WERI-Rb-1 (cell line): ENCODE measurements at regions not wholly inside any gene's neighbourhood (a gene's known extent, or its start where the extent isn't known, plus 50 kb on each side); places are given as distances from the start of the nearest gene placed in this dataset.

ENCODE experiments used
- DNase-seq: peaks from one replicate; pipeline ENCODE4 v3.0.0-alpha.2; 2020
- H3K27ac ChIP-seq: fragments of 250-450 bp; sonication (Bioruptor Pico); 2 replicates; pipeline ENCODE4 v1.5.1; 2020; ENCODE audit warnings: mild to moderate bottlenecking, moderate library complexity
- H3K27me3 ChIP-seq: fragments of 250-450 bp; sonication (Bioruptor Pico); 2 replicates; pipeline ENCODE4 v1.5.1; 2021; ENCODE audit warnings: mild to moderate bottlenecking, low read depth, moderate library complexity; ENCODE audit not compliant: insufficient read depth, severe bottlenecking
- H3K36me3 ChIP-seq: fragments of 250-450 bp; sonication (Bioruptor Pico); 2 replicates; pipeline ENCODE4 v1.5.1; 2020; ENCODE audit warnings: mild to moderate bottlenecking, moderate library complexity
- H3K4me3 ChIP-seq: 2 replicates; pipeline ENCODE4 v1.5.1; 2011; ENCODE audit warnings: low read depth, mild to moderate bottlenecking, control low read depth, low read length
- H3K9me3 ChIP-seq: fragments of 250-450 bp; sonication (Bioruptor Pico); 2 replicates; pipeline ENCODE4 v1.5.1; 2021; ENCODE audit warnings: mild to moderate bottlenecking, moderate library complexity; ENCODE audit not compliant: severe bottlenecking
- CTCF ChIP-seq: IDR thresholded peaks from 2 replicates; pipeline ENCODE4 v1.5.1; 2011; ENCODE audit warnings: low read depth, mild to moderate bottlenecking, control low read depth, inconsistent platforms, low read length

- Histone ChIP-seq H3K27ac (no peak overlapping the region), H3K36me3 (no peaks in the 10 kb centered on the region), H3K9me3 (no peaks in the 10 kb centered on the region), H3K4me3 (no peak overlapping the region), H3K27me3 (no peaks in the 10 kb centered on the region)
- TF ChIP-seq CTCF, result no peak
- DNase-seq, result no peak
Measured at GRCh38 chr9:16161483-16161882, 608.6 kb downstream of the CCDC171 start.

- Histone ChIP-seq H3K36me3 (no peaks in the 10 kb centered on the region), H3K9me3 (no peaks in the 10 kb centered on the region), H3K27me3 (no peaks in the 10 kb centered on the region), H3K4me3 (no peak overlapping the region), H3K27ac (no peak overlapping the region)
- no peak for DNase-seq
- no peak for TF ChIP-seq CTCF
Measured at GRCh38 chr9:16170119-16170518, 617.3 kb downstream of the CCDC171 start.

- no peaks in the 10 kb centered on the region for H3K27me3 ChIP-seq
- TF ChIP-seq CTCF, result no peak
- H3K36me3 ChIP-seq, result no peaks in the 10 kb centered on the region
- H3K27ac ChIP-seq, result no peak overlapping the region
- no peak for DNase-seq
- no peak overlapping the region for H3K4me3 ChIP-seq
- H3K9me3 ChIP-seq, result no peaks in the 10 kb centered on the region
Measured at GRCh38 chr9:16171911-16172310, 619.1 kb downstream of the CCDC171 start.

GRCh38 chr9:16172796-16173195 is 620.0 kb downstream of the CCDC171 start:
- H3K27me3 ChIP-seq, result no peaks in the 10 kb centered on the region
- no peak for TF ChIP-seq CTCF
- no peak overlapping the region for H3K4me3 ChIP-seq
- no peak overlapping the region for H3K27ac ChIP-seq
- no peaks in the 10 kb centered on the region for H3K9me3 ChIP-seq
- no peaks in the 10 kb centered on the region for H3K36me3 ChIP-seq
- no peak for DNase-seq

- H3K9me3 ChIP-seq, result no peaks in the 10 kb centered on the region
- no peak for DNase-seq
- no peak overlapping the region for H3K27ac ChIP-seq
- no peak overlapping the region for H3K4me3 ChIP-seq
- H3K36me3 ChIP-seq, result no peaks in the 10 kb centered on the region
- TF ChIP-seq CTCF, result no peak
- H3K27me3 ChIP-seq, result no peaks in the 10 kb centered on the region
Measured at GRCh38 chr9:16174915-16175314, 622.1 kb downstream of the CCDC171 start.

GRCh38 chr9:16175461-16175860 is 622.6 kb downstream of the CCDC171 start:
- no peak for TF ChIP-seq CTCF
- H3K27ac ChIP-seq, result no peak overlapping the region
- no peaks in the 10 kb centered on the region for H3K9me3 ChIP-seq
- H3K4me3 ChIP-seq, result no peak overlapping the region
- no peak for DNase-seq
- H3K27me3 ChIP-seq, result no peaks in the 10 kb centered on the region
- H3K36me3 ChIP-seq, result no peaks in the 10 kb centered on the region
